ENCODE measurements at regions not wholly inside any gene's neighbourhood (a gene's known extent, or its start where the extent isn't known, plus 50 kb on each side); places are given as distances from the start of the nearest gene placed in this dataset.

GRCh38 chr5:56321236-56321881 lies 88.2 kb upstream of the ANKRD55 start:
- Histone ChIP-seq H3K4me3 (ENCODE audit: insufficient read depth, low read length) (no peak overlapping the region), H3K79me2 (ENCODE audit: insufficient read depth, low read length) (no peaks in the 10 kb centered on the region), H3K4me2 (ENCODE audit: insufficient read depth, low read length) (no peak overlapping the region), H4K20me1 (ENCODE audit: insufficient read depth, low read length) (no peaks in the 10 kb centered on the region), H3K27ac (ENCODE audit: low read depth, low read length) (no peak overlapping the region), H3K9me3 (ENCODE audit: low read depth, low read length) (no peaks in the 10 kb centered on the region), H3K27me3 (ENCODE audit: insufficient read depth, low read length) (peaks cover 4% of the 10 kb centered on the region), H3K4me1 (ENCODE audit: insufficient read depth, low read length) (peaks cover 10% of the 10 kb centered on the region), H3K36me3 (ENCODE audit: insufficient read depth, low read length) (no peaks in the 10 kb centered on the region), H2AFZ (ENCODE audit: low read length) (no peak overlapping the region)
- TF ChIP-seq CTCF (IDR thresholded peaks at IDR 0.05; ENCODE audit: extremely low read depth, low read depth, low read length), result no peak
- DNase-seq (ENCODE audit: insufficient read length, low spot score, missing footprints), result no peak

GRCh38 chr5:56320686-56321085 lies 87.6 kb upstream of the ANKRD55 start:
- Histone ChIP-seq H3K27me3 (ENCODE audit: insufficient read depth, low read length) (peaks cover 1% of the 10 kb centered on the region), H3K4me3 (ENCODE audit: insufficient read depth, low read length) (no peak overlapping the region), H4K20me1 (ENCODE audit: insufficient read depth, low read length) (no peaks in the 10 kb centered on the region), H3K36me3 (ENCODE audit: insufficient read depth, low read length) (no peaks in the 10 kb centered on the region), H3K4me1 (ENCODE audit: insufficient read depth, low read length) (peaks cover 10% of the 10 kb centered on the region), H2AFZ (ENCODE audit: low read length) (no peak overlapping the region), H3K9me3 (ENCODE audit: low read depth, low read length) (no peaks in the 10 kb centered on the region), H3K27ac (ENCODE audit: low read depth, low read length) (no peak overlapping the region), H3K4me2 (ENCODE audit: insufficient read depth, low read length) (no peak overlapping the region), H3K79me2 (ENCODE audit: insufficient read depth, low read length) (no peaks in the 10 kb centered on the region)
- no peak for DNase-seq (ENCODE audit: insufficient read length, low spot score, missing footprints)
- TF ChIP-seq CTCF (IDR thresholded peaks at IDR 0.05; ENCODE audit: extremely low read depth, low read depth, low read length), result no peak

GRCh38 chr5:56319526-56320181 lies 86.5 kb upstream of the ANKRD55 start:
- Histone ChIP-seq H3K79me2 (ENCODE audit: insufficient read depth, low read length) (no peaks in the 10 kb centered on the region), H2AFZ (ENCODE audit: low read length) (peak overlapping the region; percentile 70), H4K20me1 (ENCODE audit: insufficient read depth, low read length) (no peaks in the 10 kb centered on the region), H3K4me1 (ENCODE audit: insufficient read depth, low read length) (peaks cover 10% of the 10 kb centered on the region), H3K36me3 (ENCODE audit: insufficient read depth, low read length) (no peaks in the 10 kb centered on the region), H3K27ac (ENCODE audit: low read depth, low read length) (peak overlapping the region; percentile 80), H3K9me3 (ENCODE audit: low read depth, low read length) (no peaks in the 10 kb centered on the region), H3K4me3 (ENCODE audit: insufficient read depth, low read length) (peak overlapping the region; percentile 55), H3K27me3 (ENCODE audit: insufficient read depth, low read length) (no peaks in the 10 kb centered on the region), H3K4me2 (ENCODE audit: insufficient read depth, low read length) (peak overlapping the region; percentile 71)
- TF ChIP-seq CTCF (IDR thresholded peaks at IDR 0.05; ENCODE audit: extremely low read depth, low read depth, low read length), result no peak
- DNase-seq (ENCODE audit: insufficient read length, low spot score, missing footprints), result peak; percentile 63

- H3K9me3 ChIP-seq (ENCODE audit: low read depth, low read length), result no peaks in the 10 kb centered on the region
- no peaks in the 10 kb centered on the region for H3K36me3 ChIP-seq (ENCODE audit: insufficient read depth, low read length)
- no peak overlapping the region for H3K4me2 ChIP-seq (ENCODE audit: insufficient read depth, low read length)
- H3K79me2 ChIP-seq (ENCODE audit: insufficient read depth, low read length), result no peaks in the 10 kb centered on the region
- no peak overlapping the region for H3K27ac ChIP-seq (ENCODE audit: low read depth, low read length)
- DNase-seq (ENCODE audit: insufficient read length, low spot score, missing footprints), result no peak
- TF ChIP-seq CTCF (IDR thresholded peaks at IDR 0.05; ENCODE audit: extremely low read depth, low read depth, low read length), result no peak
- no peak overlapping the region for H2AFZ ChIP-seq (ENCODE audit: low read length)
- peaks cover 10% of the 10 kb centered on the region for H3K4me1 ChIP-seq (ENCODE audit: insufficient read depth, low read length)
- H3K27me3 ChIP-seq (ENCODE audit: insufficient read depth, low read length), result peaks cover 2% of the 10 kb centered on the region
- H3K4me3 ChIP-seq (ENCODE audit: insufficient read depth, low read length), result no peak overlapping the region
- no peaks in the 10 kb centered on the region for H4K20me1 ChIP-seq (ENCODE audit: insufficient read depth, low read length)
Observed at GRCh38 chr5:56317923-56318561, 84.9 kb upstream of the ANKRD55 start.

Measured in osteoblast (primary cell).